Activated T-helper 1 cell treated with anti-CD3 and anti-CD28 coated beads, Interleukin-2, amount 50 U/mL, for 16 hours (primary cell): ENCODE measurements at regions not wholly inside any gene's neighbourhood (a gene's known extent, or its start where the extent isn't known, plus 50 kb on each side); places are given as distances from the start of the nearest gene placed in this dataset.
"Not testable (repeated sequence)": the region's sequence is repeated elsewhere in the genome, so short reads cannot be mapped to it uniquely, and the experiment has no call there.

Experiments used
- DNase-seq, 2 donors: peaks; one replicate each; pipeline ENCODE4 v3.0.0-alpha.2; 2020; ENCODE audit warnings: low read depth in 1 of 2, low spot score in 1 of 2

DNA sequence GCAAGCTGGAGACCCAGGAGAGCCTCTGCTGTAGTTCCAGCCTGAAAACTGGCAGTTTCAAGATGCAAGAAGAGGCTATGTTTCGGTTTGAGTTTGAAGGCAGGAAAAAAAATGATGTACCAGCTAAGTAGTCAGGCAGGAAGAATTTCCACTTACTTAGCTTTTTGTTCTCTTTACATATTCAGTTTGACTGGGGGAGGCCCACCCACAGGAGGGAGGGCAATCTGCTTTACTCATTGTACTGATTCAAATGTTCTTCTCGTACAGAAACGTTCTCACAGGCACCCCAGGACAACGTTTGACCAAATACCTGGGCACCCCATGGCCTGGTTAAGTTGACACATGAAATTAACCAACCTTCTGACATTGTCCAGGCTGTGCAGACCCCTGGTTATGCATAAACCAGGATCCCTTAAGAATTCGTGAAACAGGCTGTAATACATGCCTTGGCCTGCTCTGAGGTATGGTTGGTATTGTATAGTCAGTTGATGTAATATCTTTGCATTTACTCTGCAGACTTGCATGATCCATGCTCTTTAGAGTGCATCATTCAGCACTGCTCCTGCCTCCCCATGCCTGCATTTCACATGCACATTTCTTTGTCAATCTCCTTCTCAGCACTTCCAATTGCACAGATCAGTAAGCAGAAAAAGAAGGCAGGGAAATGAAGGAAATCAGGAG, 687.1 kb downstream of the TAF11L14 start:
- DNase-seq: no peak

- DNase-seq: no peak
Measured at GRCh38 chr5:18323891-18324290, 689.6 kb downstream of the TAF11L14 start.

- DNase-seq: no peak
Measured at GRCh38 chr5:18325431-18325830, 691.2 kb downstream of the TAF11L14 start.

DNA sequence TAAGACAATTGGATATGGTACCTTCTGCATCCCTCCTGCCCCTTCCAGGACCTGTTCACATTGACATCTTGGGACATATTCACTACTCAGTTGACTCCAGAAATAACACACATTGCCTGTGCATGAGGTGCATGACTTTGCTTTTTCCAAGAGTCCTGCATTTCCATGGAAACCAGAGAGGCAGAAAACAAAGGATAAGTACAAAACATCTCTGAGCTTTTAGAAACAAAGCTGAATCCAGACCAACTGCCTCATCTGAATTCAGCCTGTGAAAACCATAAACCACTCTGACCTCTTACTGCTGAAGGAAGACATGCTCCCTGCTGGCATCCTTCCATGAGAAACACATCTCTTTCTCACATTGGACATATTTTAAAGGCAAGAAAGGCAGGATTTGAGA, 695.1 kb downstream of the TAF11L14 start:
- DNase-seq: no peak

- no peak for DNase-seq
Measured at GRCh38 chr5:18333841-18334240, 699.6 kb downstream of the TAF11L14 start.

GRCh38 chr5:18334949-18335348, 700.7 kb downstream of the TAF11L14 start:
- no peak for DNase-seq

- no peak for DNase-seq
Measured at GRCh38 chr5:18354828-18355227, 720.6 kb downstream of the TAF11L14 start.

DNA sequence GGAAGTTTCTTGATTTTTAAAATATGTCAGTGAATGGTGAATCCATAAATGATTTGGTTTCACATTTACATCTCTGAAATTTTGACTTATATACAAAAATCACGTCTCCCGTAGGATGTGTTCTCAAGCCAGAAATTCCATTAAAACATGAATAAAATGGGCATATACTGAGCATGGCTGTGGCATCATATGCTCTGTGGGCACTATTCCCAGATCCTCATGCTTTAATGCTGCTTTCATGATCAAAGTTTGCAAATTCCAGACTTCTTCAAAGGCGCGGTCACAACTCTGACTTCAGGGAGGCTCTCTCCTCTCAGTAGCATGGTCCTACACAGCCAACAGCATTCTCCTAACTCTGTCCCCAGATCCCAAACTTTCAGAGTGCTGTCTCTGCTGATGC, 723.2 kb downstream of the TAF11L14 start:
- no peak for DNase-seq

DNA sequence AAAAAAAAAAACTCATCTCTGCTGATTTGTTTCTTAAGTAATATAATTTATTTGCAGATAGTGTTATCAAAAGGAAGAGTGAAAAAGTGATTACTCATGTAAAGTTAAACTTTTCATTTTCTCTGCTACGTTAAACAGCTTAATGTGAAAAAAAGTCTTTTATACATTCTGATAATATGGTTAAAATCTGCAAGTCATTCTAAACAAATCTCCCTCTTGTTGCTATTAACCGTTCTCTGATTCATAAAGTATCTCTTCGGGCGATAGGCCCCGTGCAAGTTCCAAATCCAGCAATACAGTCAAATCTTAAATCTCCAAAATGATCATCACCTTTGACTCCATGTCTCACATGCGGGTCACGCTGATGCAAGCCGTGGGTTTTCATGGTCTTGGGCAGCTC, 732.0 kb downstream of the TAF11L14 start:
- no peak for DNase-seq

DNA sequence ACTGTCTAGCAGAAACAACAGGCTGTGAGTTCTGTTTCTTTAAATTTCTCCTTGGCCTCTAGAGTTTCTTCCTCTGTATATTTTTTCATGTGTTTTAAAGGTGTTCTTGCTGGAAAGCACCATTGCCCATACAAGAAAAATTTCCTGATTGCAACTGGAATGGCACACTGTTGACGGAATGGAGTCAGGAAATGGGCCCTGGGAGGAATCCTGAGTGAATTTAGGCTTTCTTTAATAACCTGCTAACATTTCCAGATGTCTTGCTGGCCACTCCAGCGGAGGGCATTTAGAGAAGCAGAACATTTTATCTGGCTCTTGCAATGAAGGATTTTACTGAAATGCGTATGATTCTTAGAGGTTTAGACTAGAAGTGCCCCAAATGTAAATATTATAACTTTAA, 736.3 kb downstream of the TAF11L14 start:
- no peak for DNase-seq

- no peak for DNase-seq
Measured at GRCh38 chr5:18375641-18376040, 741.4 kb downstream of the TAF11L14 start.

DNA sequence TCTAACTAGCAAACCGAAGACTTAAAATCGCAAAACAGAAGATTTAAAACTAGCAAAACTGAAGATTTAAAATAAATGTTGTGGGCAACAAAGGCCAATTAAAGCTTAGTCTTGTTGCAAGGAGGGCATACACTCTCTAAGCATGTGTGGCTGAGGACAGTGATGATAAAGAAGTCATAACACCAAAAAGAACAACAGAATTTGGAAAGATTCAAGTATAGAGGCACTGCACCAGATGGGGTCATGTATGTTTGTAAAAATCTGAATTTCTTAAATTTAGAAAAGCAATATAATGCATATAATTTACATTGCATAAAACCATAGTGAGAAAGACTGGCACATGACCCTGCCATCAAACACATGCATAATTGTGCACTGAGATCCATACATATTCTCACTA, 743.8 kb downstream of the TAF11L14 start:
- no peak for DNase-seq

GRCh38 chr5:18379189-18379588, 744.9 kb downstream of the TAF11L14 start:
- DNase-seq: no peak

DNA sequence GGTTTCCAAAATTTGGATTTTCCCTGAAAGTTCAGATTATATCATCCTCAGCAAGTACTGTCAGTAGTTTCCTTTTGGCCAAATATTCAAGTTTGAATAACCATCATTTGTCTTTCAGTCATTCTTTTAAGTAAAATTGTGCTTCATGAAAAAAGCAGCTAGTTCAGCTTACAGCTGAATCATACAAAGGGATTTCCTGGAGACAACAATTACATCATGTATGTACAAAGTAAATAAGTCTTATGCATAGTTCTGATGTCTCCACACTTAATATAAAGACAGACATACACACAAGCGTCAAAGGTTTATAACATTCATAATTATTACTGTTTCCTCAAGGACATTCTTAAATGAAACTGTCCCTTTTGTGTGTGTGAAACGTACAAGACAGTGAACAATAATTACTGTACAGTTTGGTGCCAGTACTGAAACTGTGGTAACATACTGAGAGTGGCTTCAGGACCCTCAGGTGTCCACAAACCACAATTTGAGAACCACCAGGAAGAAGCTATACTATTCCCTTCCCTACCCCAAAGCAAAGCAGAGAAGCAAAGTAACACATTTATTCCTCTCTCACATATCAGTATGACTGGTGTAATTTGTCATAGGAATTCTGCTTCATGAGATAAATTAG, 746.6 kb downstream of the TAF11L14 start:
- DNase-seq: no peak

DNA sequence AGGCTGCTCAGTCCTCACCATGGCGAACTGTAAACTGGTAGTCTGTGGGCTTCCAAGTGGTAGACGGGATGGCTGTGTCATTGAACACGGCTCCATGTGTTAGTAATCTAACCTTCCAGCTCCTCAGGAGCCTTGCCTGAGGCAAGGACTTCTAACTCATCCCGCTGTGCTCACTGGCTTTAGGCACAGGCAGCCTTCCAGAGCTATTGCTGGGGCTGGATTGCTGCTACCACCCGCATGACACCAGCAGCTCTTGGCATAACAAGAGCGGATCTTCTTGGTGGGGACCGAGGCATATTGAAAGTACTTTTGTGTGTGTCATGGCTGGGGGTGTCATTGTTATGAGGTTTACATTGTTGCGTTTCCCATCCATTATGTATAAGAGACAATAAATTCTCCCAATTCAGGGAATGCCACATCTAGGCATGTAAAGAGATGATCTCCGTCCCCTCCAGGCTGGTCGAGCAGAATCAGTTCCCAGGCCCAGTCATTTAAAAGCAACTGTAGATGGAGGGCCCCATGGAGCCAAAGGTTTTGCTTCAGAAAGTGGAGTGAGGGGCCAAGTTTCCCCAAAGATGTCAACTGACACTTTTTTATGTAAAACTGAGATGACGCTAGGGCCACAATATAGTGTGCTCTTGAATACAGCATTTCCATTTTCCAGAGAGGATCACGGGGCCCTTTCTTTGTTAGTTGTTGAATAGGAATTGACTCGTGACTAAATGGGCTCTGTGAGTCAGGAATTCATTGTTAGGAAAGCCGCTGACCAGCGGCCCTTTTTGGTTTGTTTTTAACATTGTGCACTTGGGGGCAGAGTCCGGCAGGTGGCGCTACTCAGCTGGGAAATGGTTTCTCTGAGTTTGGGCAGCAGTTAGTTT, 759.5 kb downstream of the TAF11L14 start:
- no peak for DNase-seq

DNA sequence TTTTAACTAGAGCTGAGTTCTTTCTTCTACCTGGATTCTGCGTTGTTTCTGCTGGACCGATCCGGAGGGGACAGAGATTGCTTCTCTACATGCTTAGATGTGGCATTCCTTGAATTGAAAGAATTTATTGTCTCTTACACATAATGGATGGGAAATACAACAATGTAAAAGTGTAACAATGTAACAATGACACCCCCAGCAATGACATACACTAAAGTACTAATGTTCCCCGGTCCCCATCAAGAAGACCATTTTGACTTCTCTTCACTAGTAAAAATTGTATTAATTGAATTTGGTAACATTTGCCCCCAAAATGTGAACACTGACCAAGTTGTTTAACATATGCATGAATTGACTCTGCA, 760.2 kb downstream of the TAF11L14 start:
- DNase-seq: no peak

GRCh38 chr5:18395126-18396110, 761.2 kb downstream of the TAF11L14 start:
- no peak for DNase-seq

GRCh38 chr5:18397371-18397770, 763.1 kb downstream of the TAF11L14 start:
- no peak for DNase-seq

GRCh38 chr5:18397891-18398290, 763.6 kb downstream of the TAF11L14 start:
- DNase-seq: no peak

GRCh38 chr5:18399461-18400327, 765.4 kb downstream of the TAF11L14 start:
- DNase-seq: not testable (repeated sequence)
